Bone marrow (tissue), 2 donors: ENCODE measurements at regions not wholly inside any gene's neighbourhood (a gene's known extent, or its start where the extent isn't known, plus 50 kb on each side); places are given as distances from the start of the nearest gene placed in this dataset.
A peak's percentile ranks its signal among the peaks of the same experiment; 100 is the strongest.

Experiments used
- DNase-seq, 2 donors: peaks; one replicate each; lab custom pipeline; 2025; lab: John Stamatoyannopoulos, UW

GRCh38 chr12:92650228-92650822, 52.5 kb upstream of the PLEKHG7 start:
- no peak for DNase-seq

- peak; percentile 2 to 46 for DNase-seq
Measured at GRCh38 chr12:92649511-92650227, 53.1 kb upstream of the PLEKHG7 start.

- no peak for DNase-seq
Measured at GRCh38 chr12:92648242-92649031, 54.4 kb upstream of the PLEKHG7 start.

- no peak for DNase-seq
Measured at GRCh38 chr12:92641291-92641690, 61.5 kb upstream of the PLEKHG7 start.

- DNase-seq, result no peak
Measured at GRCh38 chr12:92640691-92641090, 62.1 kb upstream of the PLEKHG7 start.

- no peak for DNase-seq
Measured at GRCh38 chr12:92639017-92639416, 63.8 kb upstream of the PLEKHG7 start.

- no peak for DNase-seq
Measured at GRCh38 chr12:92634730-92635129, 68.1 kb upstream of the PLEKHG7 start.

- no peak for DNase-seq
Measured at GRCh38 chr12:92634202-92634601, 68.6 kb upstream of the PLEKHG7 start.

GRCh38 chr12:92630968-92631367, 71.8 kb upstream of the PLEKHG7 start:
- DNase-seq, result no peak

GRCh38 chr12:92629349-92630065, 73.3 kb upstream of the PLEKHG7 start:
- no peak for DNase-seq

GRCh38 chr12:92628476-92628875, 74.3 kb upstream of the PLEKHG7 start:
- DNase-seq, result no peak

GRCh38 chr12:92627511-92627910, 75.3 kb upstream of the PLEKHG7 start:
- DNase-seq, result no peak

- no peak for DNase-seq
Measured at GRCh38 chr12:92625639-92626310, 77.0 kb upstream of the PLEKHG7 start.

- no peak for DNase-seq
Measured at GRCh38 chr12:92624236-92624635, 78.6 kb upstream of the PLEKHG7 start.

- DNase-seq, result no peak
Measured at GRCh38 chr12:92623386-92623785, 79.4 kb upstream of the PLEKHG7 start.

GRCh38 chr12:92621833-92622232, 81.0 kb upstream of the PLEKHG7 start:
- DNase-seq, result no peak

GRCh38 chr12:92621312-92621711, 81.5 kb upstream of the PLEKHG7 start:
- no peak for DNase-seq

- DNase-seq, result no peak
Measured at GRCh38 chr12:92619730-92620684, 82.8 kb upstream of the PLEKHG7 start.

GRCh38 chr12:92619026-92619425, 83.8 kb upstream of the PLEKHG7 start:
- no peak for DNase-seq

GRCh38 chr12:92615703-92616102, 87.1 kb upstream of the PLEKHG7 start:
- DNase-seq, result no peak

- DNase-seq, result no peak
Measured at GRCh38 chr12:92615086-92615485, 87.7 kb upstream of the PLEKHG7 start.
